Hepatocyte (in vitro differentiated cells): ENCODE measurements at regions not wholly inside any gene's neighbourhood (a gene's known extent, or its start where the extent isn't known, plus 50 kb on each side); places are given as distances from the start of the nearest gene placed in this dataset.
A peak's percentile ranks its signal among the peaks of the same experiment; 100 is the strongest.

Experiments
- EZH2 ChIP-seq: fragments of 200-600 bp; sonication (generic); IDR thresholded peaks from 2 replicates; pipeline ENCODE4 v1.6.1; 2016; ENCODE audit warnings: antibody characterized with exemption, mild to moderate bottlenecking, borderline replicate concordance
- EZH2phosphoT487 ChIP-seq: fragments of 200-600 bp; sonication (generic); IDR thresholded peaks from one replicate; pipeline ENCODE4 v1.6.1; 2018; ENCODE audit warnings: antibody characterized with exemption, mild to moderate bottlenecking, low read depth, moderate library complexity; ENCODE audit not compliant: unreplicated experiment, severe bottlenecking
- TF ChIP-seq, protein P1 (sequence below): fragments of 200-600 bp; sonication (generic); IDR thresholded peaks from 2 replicates; pipeline ENCODE4 v1.5.1; 2016; ENCODE audit warnings: antibody characterized with exemption, mild to moderate bottlenecking; ENCODE audit not compliant: poor library complexity

DNA sequence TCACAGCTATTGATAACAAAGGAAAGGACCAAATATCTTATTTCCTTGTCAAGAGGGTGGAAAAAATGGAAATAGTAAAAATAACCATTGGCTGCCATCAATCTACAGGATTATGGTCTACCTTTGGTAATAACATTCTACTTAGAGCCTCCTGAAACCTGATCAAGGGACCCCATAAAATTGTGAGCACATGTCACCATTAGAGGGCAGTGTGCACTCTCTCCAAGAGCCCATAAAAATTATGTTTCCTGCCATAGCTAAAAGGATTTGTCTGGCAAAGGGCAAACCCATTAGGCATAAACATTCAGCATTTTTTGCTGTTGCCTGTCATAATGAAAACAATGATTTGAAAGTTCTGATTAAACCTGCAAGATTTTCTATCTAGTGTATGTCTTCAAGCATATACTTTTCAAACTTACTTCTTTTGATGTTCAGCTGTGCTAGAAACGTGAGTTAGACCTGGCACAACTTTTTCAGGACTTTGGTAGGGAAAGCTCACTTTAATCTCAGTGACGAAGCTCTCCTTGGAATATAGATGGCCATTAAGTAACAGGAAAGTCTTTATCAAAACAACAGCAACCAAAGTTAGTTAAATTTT is 120.7 kb upstream of the ZFP64 start:
- TF ChIP-seq, protein P1, sequence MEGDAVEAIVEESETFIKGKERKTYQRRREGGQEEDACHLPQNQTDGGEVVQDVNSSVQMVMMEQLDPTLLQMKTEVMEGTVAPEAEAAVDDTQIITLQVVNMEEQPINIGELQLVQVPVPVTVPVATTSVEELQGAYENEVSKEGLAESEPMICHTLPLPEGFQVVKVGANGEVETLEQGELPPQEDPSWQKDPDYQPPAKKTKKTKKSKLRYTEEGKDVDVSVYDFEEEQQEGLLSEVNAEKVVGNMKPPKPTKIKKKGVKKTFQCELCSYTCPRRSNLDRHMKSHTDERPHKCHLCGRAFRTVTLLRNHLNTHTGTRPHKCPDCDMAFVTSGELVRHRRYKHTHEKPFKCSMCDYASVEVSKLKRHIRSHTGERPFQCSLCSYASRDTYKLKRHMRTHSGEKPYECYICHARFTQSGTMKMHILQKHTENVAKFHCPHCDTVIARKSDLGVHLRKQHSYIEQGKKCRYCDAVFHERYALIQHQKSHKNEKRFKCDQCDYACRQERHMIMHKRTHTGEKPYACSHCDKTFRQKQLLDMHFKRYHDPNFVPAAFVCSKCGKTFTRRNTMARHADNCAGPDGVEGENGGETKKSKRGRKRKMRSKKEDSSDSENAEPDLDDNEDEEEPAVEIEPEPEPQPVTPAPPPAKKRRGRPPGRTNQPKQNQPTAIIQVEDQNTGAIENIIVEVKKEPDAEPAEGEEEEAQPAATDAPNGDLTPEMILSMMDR = peak; percentile 76
- no peak for TF ChIP-seq EZH2phosphoT487
- TF ChIP-seq EZH2 = no peak
